ENCODE measurements at regions not wholly inside any gene's neighbourhood (a gene's known extent, or its start where the extent isn't known, plus 50 kb on each side); places are given as distances from the start of the nearest gene placed in this dataset.

GRCh38 chr13:22196777-22197176 is 525.9 kb downstream of the FGF9 start:
- no peak for DNase-seq (ENCODE audit: low read depth, low spot score)
- H3K27ac ChIP-seq (ENCODE audit: control insufficient read depth, insufficient read depth, low read length): no peak overlapping the region
- dilution Hi-C loops (cut with MboI; ENCODE audit: extremely low pct_ligation_motif_present, low sequenced_read_pairs): no loop called here

GRCh38 chr13:22198001-22198400 is 527.1 kb downstream of the FGF9 start:
- Histone ChIP-seq H2AFZ (ENCODE audit: control insufficient read depth, low read length) (no peak overlapping the region), H3K4me3 (ENCODE audit: control insufficient read depth in 2 of 3, extremely low read depth in 1 of 3, insufficient read depth in 2 of 3, low read depth in 1 of 3, low read length in 3 of 3) (no peak overlapping the region), H3K36me3 (ENCODE audit: control insufficient read depth in 2 of 2, extremely low read depth in 1 of 2, insufficient read depth in 2 of 2, low read length in 2 of 2) (no peaks in the 10 kb centered on the region), H3K9me1 (ENCODE audit: control insufficient read depth, extremely low read depth, insufficient read depth, low read length) (no peaks in the 10 kb centered on the region), H3K27me3 (ENCODE audit: control insufficient read depth, extremely low read depth, insufficient read depth, low read length) (no peaks in the 10 kb centered on the region), H3K4me1 (ENCODE audit: control insufficient read depth, extremely low read depth, insufficient read depth, low read length) (no peaks in the 10 kb centered on the region), H3K9ac (ENCODE audit: control insufficient read depth, extremely low read depth, insufficient read depth, low read length) (no peak overlapping the region), H3K9me3 (ENCODE audit: control insufficient read depth, low read depth, low read length) (no peaks in the 10 kb centered on the region), H3K4me2 (ENCODE audit: control insufficient read depth, extremely low read depth, insufficient read depth, low read depth, low read length) (no peak overlapping the region), H3K79me2 (ENCODE audit: control insufficient read depth, insufficient read depth, low read length) (no peaks in the 10 kb centered on the region), H3K27ac (ENCODE audit: control insufficient read depth, insufficient read depth, low read length) (no peak overlapping the region), H4K20me1 (ENCODE audit: control insufficient read depth, extremely low read depth, insufficient read depth, low read length) (no peaks in the 10 kb centered on the region)
- no peak for DNase-seq (ENCODE audit: low read depth, low spot score)
- FAIRE-seq: no peak
- TF ChIP-seq EZH2 (IDR thresholded peaks at IDR 0.05; ENCODE audit: low read length): no peak
- TF ChIP-seq, protein P1, sequence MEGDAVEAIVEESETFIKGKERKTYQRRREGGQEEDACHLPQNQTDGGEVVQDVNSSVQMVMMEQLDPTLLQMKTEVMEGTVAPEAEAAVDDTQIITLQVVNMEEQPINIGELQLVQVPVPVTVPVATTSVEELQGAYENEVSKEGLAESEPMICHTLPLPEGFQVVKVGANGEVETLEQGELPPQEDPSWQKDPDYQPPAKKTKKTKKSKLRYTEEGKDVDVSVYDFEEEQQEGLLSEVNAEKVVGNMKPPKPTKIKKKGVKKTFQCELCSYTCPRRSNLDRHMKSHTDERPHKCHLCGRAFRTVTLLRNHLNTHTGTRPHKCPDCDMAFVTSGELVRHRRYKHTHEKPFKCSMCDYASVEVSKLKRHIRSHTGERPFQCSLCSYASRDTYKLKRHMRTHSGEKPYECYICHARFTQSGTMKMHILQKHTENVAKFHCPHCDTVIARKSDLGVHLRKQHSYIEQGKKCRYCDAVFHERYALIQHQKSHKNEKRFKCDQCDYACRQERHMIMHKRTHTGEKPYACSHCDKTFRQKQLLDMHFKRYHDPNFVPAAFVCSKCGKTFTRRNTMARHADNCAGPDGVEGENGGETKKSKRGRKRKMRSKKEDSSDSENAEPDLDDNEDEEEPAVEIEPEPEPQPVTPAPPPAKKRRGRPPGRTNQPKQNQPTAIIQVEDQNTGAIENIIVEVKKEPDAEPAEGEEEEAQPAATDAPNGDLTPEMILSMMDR (optimal IDR thresholded peaks at IDR 0.05 in 1 of 3, IDR thresholded peaks at IDR 0.05 in 1 of 3, conservative IDR thresholded peaks at IDR 0.05 in 1 of 3; ENCODE audit: extremely low read depth in 1 of 3, insufficient read depth in 2 of 3, low read length in 3 of 3): no peak
- dilution Hi-C loops (cut with MboI; ENCODE audit: extremely low pct_ligation_motif_present, low sequenced_read_pairs): no loop called here

More at GRCh38 chr13:22196777-22197176, 525.9 kb downstream of the FGF9 start:
- Histone ChIP-seq H3K9me3 (ENCODE audit: control insufficient read depth, low read depth, low read length) (no peaks in the 10 kb centered on the region), H3K79me2 (ENCODE audit: control insufficient read depth, insufficient read depth, low read length) (no peaks in the 10 kb centered on the region), H3K36me3 (ENCODE audit: control insufficient read depth in 2 of 2, extremely low read depth in 1 of 2, insufficient read depth in 2 of 2, low read length in 2 of 2) (no peaks in the 10 kb centered on the region), H4K20me1 (ENCODE audit: control insufficient read depth, extremely low read depth, insufficient read depth, low read length) (no peaks in the 10 kb centered on the region), H3K27me3 (ENCODE audit: control insufficient read depth, extremely low read depth, insufficient read depth, low read length) (no peaks in the 10 kb centered on the region), H3K9ac (ENCODE audit: control insufficient read depth, extremely low read depth, insufficient read depth, low read length) (no peak overlapping the region), H3K4me3 (ENCODE audit: control insufficient read depth in 2 of 3, extremely low read depth in 1 of 3, insufficient read depth in 2 of 3, low read depth in 1 of 3, low read length in 3 of 3) (no peak overlapping the region), H2AFZ (ENCODE audit: control insufficient read depth, low read length) (no peak overlapping the region), H3K4me2 (ENCODE audit: control insufficient read depth, extremely low read depth, insufficient read depth, low read depth, low read length) (no peak overlapping the region), H3K9me1 (ENCODE audit: control insufficient read depth, extremely low read depth, insufficient read depth, low read length) (no peaks in the 10 kb centered on the region), H3K4me1 (ENCODE audit: control insufficient read depth, extremely low read depth, insufficient read depth, low read length) (no peaks in the 10 kb centered on the region)
- TF ChIP-seq, protein P1 (optimal IDR thresholded peaks at IDR 0.05 in 1 of 3, IDR thresholded peaks at IDR 0.05 in 1 of 3, conservative IDR thresholded peaks at IDR 0.05 in 1 of 3; ENCODE audit: extremely low read depth in 1 of 3, insufficient read depth in 2 of 3, low read length in 3 of 3): no peak
- no peak for TF ChIP-seq EZH2 (IDR thresholded peaks at IDR 0.05; ENCODE audit: low read length)
- no peak for FAIRE-seq

All from keratinocyte (primary cell).